Erythroblast (primary cell): ENCODE measurements at regions not wholly inside any gene's neighbourhood (a gene's known extent, or its start where the extent isn't known, plus 50 kb on each side); places are given as distances from the start of the nearest gene placed in this dataset.

ENCODE experiments used
- GATA1 ChIP-seq: IDR thresholded peaks from 2 replicates; pipeline ENCODE4 v1.6.1; 2011; ENCODE audit warnings: low read depth, mild to moderate bottlenecking, control low read depth, low read length, moderate library complexity
- POLR2A ChIP-seq: IDR thresholded peaks from 2 replicates; pipeline ENCODE4 v1.6.1; 2011; ENCODE audit warnings: mild to moderate bottlenecking, low read length

GRCh38 chr22:49196046-49196511, 631.6 kb downstream of the BRD1 start:
- no peak for TF ChIP-seq POLR2A
- no peak for TF ChIP-seq GATA1
